H1 (cell line): ENCODE measurements at regions not wholly inside any gene's neighbourhood (a gene's known extent, or its start where the extent isn't known, plus 50 kb on each side); places are given as distances from the start of the nearest gene placed in this dataset.

Experiments
- CTCF ChIA-PET: fragments of 300-600 bp; sonication (Branson Sonifier 250); formaldehyde crosslinking; loops from one replicate; lab custom pipeline; 2021; ENCODE audit not compliant: partially characterized antibody; lab: Charles Lee
- POLR2A ChIA-PET: fragments of 300-600 bp; sonication (Branson Sonifier 250); formaldehyde crosslinking; loops from one replicate; lab custom pipeline; 2021; ENCODE audit warnings: inconsistent platforms; ENCODE audit not compliant: partially characterized antibody; lab: Charles Lee
- DNase-seq, 2 experiments: peaks; one replicate each; pipeline versions ENCODE4 v3.0.0 to v3.0.0-alpha.2; 2010 to 2022; ENCODE audit warnings: low spot score in 2 of 2, low read depth in 1 of 2, mixed read lengths in 1 of 2
- FAIRE-seq: peaks from 2 replicates; lab custom pipeline; 2011; peaks lifted over from hg19 to GRCh38; lab: Jason Lieb, UNC
- H2AFZ ChIP-seq: 2 replicates; pipeline ENCODE4 v1.8.1; 2012; ENCODE audit warnings: low read length, inconsistent platforms
- H2AK5ac ChIP-seq: 2 replicates; pipeline ENCODE4 v1.6.1; 2013; ENCODE audit warnings: low read depth, low read length
- H2BK120ac ChIP-seq: replicated peaks from 2 replicates; pipeline ENCODE3; 2013; ENCODE audit warnings: low read depth, low read length, inconsistent platforms
- H2BK12ac ChIP-seq: 2 replicates; pipeline ENCODE4 v1.6.1; 2013; ENCODE audit warnings: low read depth, low read length
- H2BK15ac ChIP-seq: 2 replicates; pipeline ENCODE4 v1.6.1; 2013; ENCODE audit warnings: low read length
- H2BK20ac ChIP-seq: 2 replicates; pipeline ENCODE4 v1.6.1; 2013; ENCODE audit warnings: low read length
- H2BK5ac ChIP-seq: 2 replicates; pipeline ENCODE4 v1.6.1; 2013; ENCODE audit warnings: low read depth, low read length
- H3K14ac ChIP-seq: 2 replicates; pipeline ENCODE4 v1.6.1; 2013; ENCODE audit warnings: inconsistent platforms; ENCODE audit not compliant: insufficient read length
- H3K18ac ChIP-seq: 2 replicates; pipeline ENCODE4 v1.6.1; 2013; ENCODE audit warnings: low read length; ENCODE audit errors: extremely low read depth
- H3K23ac ChIP-seq: 2 replicates; pipeline ENCODE4 v1.6.1; 2013; ENCODE audit warnings: inconsistent platforms; ENCODE audit not compliant: insufficient read length
- H3K23me2 ChIP-seq: 2 replicates; pipeline ENCODE4 v1.6.1; 2013; ENCODE audit warnings: low read depth, low read length
- H3K27ac ChIP-seq: 2 replicates; pipeline ENCODE4 v1.6.1; 2011; ENCODE audit warnings: low read depth, low read length, inconsistent platforms
- H3K27me3 ChIP-seq, 4 experiments: replicated peaks in 1 of 4; 1 replicate in 1 of 4; 2 replicates in 3 of 4; pipeline versions ENCODE4 v1.6.1 to v1.8.1; 2011 to 2013; ENCODE audit warnings: low read length in 3 of 4, mild to moderate bottlenecking in 3 of 4, inconsistent platforms in 2 of 4, mixed read lengths in 2 of 4, moderate library complexity in 1 of 4; ENCODE audit not compliant: control insufficient read depth in 3 of 4, insufficient read depth in 3 of 4; ENCODE audit errors: extremely low read depth in 1 of 4
- H3K36me3 ChIP-seq, 4 experiments: 2 replicates each; pipeline versions ENCODE4 v1.6.1 to v1.8.1; 2011 to 2013; ENCODE audit warnings: mild to moderate bottlenecking in 4 of 4, low read length in 3 of 4, moderate library complexity in 2 of 4, control low read depth in 1 of 4, inconsistent platforms in 1 of 4; ENCODE audit not compliant: insufficient read depth in 4 of 4, control insufficient read depth in 2 of 4
- H3K4ac ChIP-seq: replicated peaks from 2 replicates; pipeline ENCODE3; 2013; ENCODE audit warnings: low read length, low read depth, mixed read lengths, inconsistent platforms; ENCODE audit not compliant: insufficient read length
- H3K4me1 ChIP-seq, 4 experiments: replicated peaks in 1 of 4; 1 replicate in 1 of 4; 2 replicates in 3 of 4; pipeline versions ENCODE4 v1.6.1 to v1.8.1; 2011 to 2013; ENCODE audit warnings: low read length in 3 of 4, inconsistent platforms in 2 of 4, mixed read lengths in 1 of 4; ENCODE audit not compliant: insufficient read depth in 4 of 4, control insufficient read depth in 3 of 4
- H3K4me2 ChIP-seq, 2 experiments: 2 replicates each; pipeline versions ENCODE4 v1.6.1 to v1.8.1; 2011 to 2013; ENCODE audit warnings: low read depth in 2 of 2, low read length in 2 of 2, control low read depth in 1 of 2, inconsistent platforms in 1 of 2, mild to moderate bottlenecking in 1 of 2; ENCODE audit not compliant: insufficient read depth in 1 of 2
- H3K4me3 ChIP-seq, 4 experiments: fragments of 200-600, 300-600 bp in 1 of 4; sonication (generic), shearing (Covaris generic), sonication (Bioruptor Twin) in 1 of 4; 2 replicates each; pipeline versions ENCODE4 v1.5.1 to v1.8.1; 2011 to 2016; ENCODE audit warnings: low read length in 4 of 4, low read depth in 3 of 4, control low read depth in 2 of 4, inconsistent platforms in 2 of 4, mild to moderate bottlenecking in 2 of 4, mixed read lengths in 1 of 4, moderate library complexity in 1 of 4; ENCODE audit not compliant: insufficient read depth in 2 of 4; ENCODE audit errors: extremely low read depth in 1 of 4
- H3K56ac ChIP-seq: replicated peaks from 2 replicates; pipeline ENCODE3; 2013; ENCODE audit warnings: low read depth, mild to moderate bottlenecking, mixed read lengths, low read length, inconsistent platforms; ENCODE audit not compliant: insufficient read length
- H3K79me1 ChIP-seq: 2 replicates; pipeline ENCODE4 v1.6.1; 2013; ENCODE audit warnings: low read depth, low read length, control low read depth
- H3K79me2 ChIP-seq, 2 experiments: 2 replicates each; pipeline versions ENCODE4 v1.6.1 to v1.8.1; 2012 to 2013; ENCODE audit warnings: low read length in 2 of 2, mild to moderate bottlenecking in 2 of 2, inconsistent platforms in 1 of 2; ENCODE audit not compliant: insufficient read depth in 2 of 2, control insufficient read depth in 1 of 2
- H3K9ac ChIP-seq, 4 experiments: replicated peaks in 1 of 4; 1 replicate in 1 of 4; 2 replicates in 3 of 4; pipeline versions ENCODE4 v1.6.1 to v1.8.1; 2011 to 2013; ENCODE audit warnings: low read depth in 3 of 4, low read length in 3 of 4, control low read depth in 2 of 4, mild to moderate bottlenecking in 2 of 4, moderate library complexity in 2 of 4, inconsistent platforms in 1 of 4; ENCODE audit errors: extremely low read depth in 1 of 4
- H3K9me3 ChIP-seq, 2 experiments: 2 replicates each; pipeline versions ENCODE4 v1.6.1 to v1.8.1; 2012 to 2013; ENCODE audit warnings: mild to moderate bottlenecking in 2 of 2, moderate library complexity in 2 of 2, control low read depth in 1 of 2, inconsistent platforms in 1 of 2, low read depth in 1 of 2, low read length in 1 of 2, mixed read lengths in 1 of 2; ENCODE audit not compliant: insufficient read depth in 2 of 2
- H4K20me1 ChIP-seq, 2 experiments: replicated peaks in 1 of 2; 2 replicates each; pipeline versions ENCODE3 to v1.8.1; 2011 to 2013; ENCODE audit warnings: inconsistent platforms in 2 of 2, low read length in 2 of 2, mild to moderate bottlenecking in 1 of 2; ENCODE audit not compliant: insufficient read depth in 2 of 2, control insufficient read depth in 1 of 2
- H4K5ac ChIP-seq: 2 replicates; pipeline ENCODE4 v1.6.1; 2013; ENCODE audit warnings: low read length, low read depth, mixed read lengths, inconsistent platforms; ENCODE audit not compliant: insufficient read length
- H4K8ac ChIP-seq: 2 replicates; pipeline ENCODE4 v1.8.0; 2013; ENCODE audit warnings: mild to moderate bottlenecking, moderate library complexity, low read length, inconsistent platforms; ENCODE audit not compliant: insufficient read depth; ENCODE audit errors: extremely low read depth
- H4K91ac ChIP-seq: replicated peaks from 2 replicates; pipeline ENCODE3; 2013; ENCODE audit warnings: low read length, mixed read lengths, inconsistent platforms; ENCODE audit not compliant: insufficient read length
- BACH1 ChIP-seq: IDR thresholded peaks from 2 replicates; pipeline ENCODE4 v1.6.1; 2012; ENCODE audit warnings: low read length, improper control_type of control experiment
- HDAC2 ChIP-seq, 2 experiments: fragments of 300-600 bp in 1 of 2; sonication (generic) in 1 of 2; IDR thresholded peaks; 2 replicates each; pipeline ENCODE4 v1.6.1; 2011 to 2012; ENCODE audit warnings: low read depth in 2 of 2, low read length in 2 of 2, mild to moderate bottlenecking in 2 of 2, moderate library complexity in 2 of 2, borderline replicate concordance in 1 of 2, inconsistent platforms in 1 of 2
- KDM5A ChIP-seq: fragments of 200-600 bp; IDR thresholded peaks from 2 replicates; pipeline ENCODE4 v1.7.1; 2012; ENCODE audit warnings: mild to moderate bottlenecking, low read length, inconsistent platforms, mixed read lengths
- SIN3A ChIP-seq, 2 experiments: IDR thresholded peaks in 1 of 2; conservative IDR thresholded peaks in 1 of 2; 2 replicates each; pipeline ENCODE4 v1.6.1; 2011 to 2012; ENCODE audit warnings: low read length in 2 of 2, improper control_type of control experiment in 1 of 2, low read depth in 1 of 2, mild to moderate bottlenecking in 1 of 2
- SUZ12 ChIP-seq: fragments of 200-600 bp; sonication (generic); IDR thresholded peaks from 2 replicates; pipeline ENCODE4 v1.6.1; 2012; ENCODE audit warnings: mild to moderate bottlenecking, inconsistent platforms, low read length, moderate library complexity, mixed read lengths
- TCF12 ChIP-seq: IDR thresholded peaks from 2 replicates; pipeline ENCODE4 v1.6.1; 2011; ENCODE audit warnings: low read depth, mild to moderate bottlenecking, low read length
- YY1 ChIP-seq: IDR thresholded peaks from 2 replicates; pipeline ENCODE4 v1.6.1; 2011; ENCODE audit warnings: low read depth, mild to moderate bottlenecking, low read length
- WGBS, 2 experiments: shearing (Covaris generic) in 1 of 2; methylation state at CpG; one replicate each; pipeline versions ENCODE4 v1.1.6 to v1.1.7; 2013 to 2015; ENCODE audit warnings: low lambda C conversion rate in 2 of 2, mixed read lengths in 2 of 2, inconsistent platforms in 1 of 2, low coverage in 1 of 2, missing lambda C conversion rate in 1 of 2; ENCODE audit not compliant: insufficient replicate concordance in 2 of 2, insufficient coverage in 1 of 2, insufficient read length in 1 of 2; ENCODE audit errors: extremely low coverage in 1 of 2, missing lambda C conversion rate in 1 of 2; 5-methylcytosine and 5-hydroxymethylcytosine counted together

DNA sequence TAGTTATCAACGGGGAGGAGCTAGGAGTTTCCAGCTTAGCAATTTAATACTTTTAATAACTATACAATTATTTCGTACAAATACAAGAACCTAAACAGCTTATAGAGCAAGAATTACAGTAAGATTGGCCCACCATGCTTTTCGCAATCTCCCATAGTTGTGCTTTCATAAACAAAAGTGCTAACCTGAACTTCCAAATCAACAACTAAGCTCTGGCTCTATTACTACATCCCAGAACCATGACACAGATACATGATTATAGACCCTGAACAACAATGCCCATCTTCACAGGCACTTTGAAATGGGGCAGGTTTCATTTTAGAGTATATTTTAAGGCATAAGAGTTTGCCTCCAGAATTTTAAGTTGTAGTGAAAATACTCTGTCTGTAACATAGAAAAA lies 203.5 kb downstream of the DMRTA1 start:
- Histone ChIP-seq H2BK12ac (no peak overlapping the region), H3K4me2 (no peak overlapping the region), H3K79me1 (no peaks in the 10 kb centered on the region), H3K9ac (no peak overlapping the region), H3K79me2 (no peaks in the 10 kb centered on the region), H3K27ac (no peak overlapping the region), H3K27me3 (no peaks in the 10 kb centered on the region), H3K9me3 (no peaks in the 10 kb centered on the region), H3K23me2 (no peaks in the 10 kb centered on the region), H3K4me3 (no peak overlapping the region), H2BK5ac (no peak overlapping the region), H2AK5ac (no peak overlapping the region), H2BK120ac (no peak overlapping the region), H3K56ac (no peak overlapping the region), H3K36me3 (no peaks in the 10 kb centered on the region), H4K8ac (no peak overlapping the region), H3K4ac (no peak overlapping the region), H3K4me1 (no peaks in the 10 kb centered on the region), H2BK15ac (no peak overlapping the region), H4K91ac (no peak overlapping the region), H3K14ac (no peak overlapping the region), H3K23ac (no peak overlapping the region), H3K18ac (no peak overlapping the region), H4K5ac (no peak overlapping the region), H4K20me1 (no peaks in the 10 kb centered on the region), H2AFZ (no peak overlapping the region), H2BK20ac (no peak overlapping the region)
- DNase-seq = no peak
- no peak for FAIRE-seq
- TF ChIP-seq HDAC2 (IDR thresholded peaks at IDR 0.05; ENCODE audit: borderline replicate concordance in 1 of 2, low read depth in 2 of 2, low read length in 2 of 2) = no peak
- no peak for TF ChIP-seq YY1
- TF ChIP-seq TCF12 = no peak
- TF ChIP-seq BACH1 = no peak
- TF ChIP-seq SIN3A (conservative IDR thresholded peaks at IDR 0.05 in 1 of 2, IDR thresholded peaks at IDR 0.05 in 1 of 2; ENCODE audit: low read depth in 1 of 2, low read length in 2 of 2) = no peak
- TF ChIP-seq SUZ12 = no peak
- TF ChIP-seq KDM5A = no peak
- WGBS, 2 experiments = 96% methylated on average over 3 of the region's 3 CpGs; no CpG with 5 or more reads in 1 of the 2 experiments
- ChIA-PET CTCF (interaction anchor here (2.6 kb wide), 1 partner anchor 69 kb away, joined by 12 read pairs; no protein-coding TSS in a partner anchor), POLR2A (no interaction called here)
